HG02759 (cell line): ENCODE measurements at regions not wholly inside any gene's neighbourhood (a gene's known extent, or its start where the extent isn't known, plus 50 kb on each side); places are given as distances from the start of the nearest gene placed in this dataset.

Source experiments
- ATAC-seq: cut with Tn5 transposase; IDR thresholded peaks from one replicate; pipeline ENCODE4 v1.9.1; 2021; ENCODE audit warnings: mild to moderate bottlenecking, moderate library complexity; ENCODE audit not compliant: unreplicated experiment

GRCh38 chr6:18335948-18336347, 51.2 kb upstream of the RNF144B start:
- ATAC-seq, result no peak

- no peak for ATAC-seq
These were observed 52.9 kb upstream of the RNF144B start for GRCh38 chr6:18334251-18334650.

- peak; percentile 50 for ATAC-seq
These were observed 56.5 kb upstream of the RNF144B start for GRCh38 chr6:18330548-18331081.

- ATAC-seq, result no peak
These were observed 57.4 kb upstream of the RNF144B start for GRCh38 chr6:18329776-18330175.

DNA sequence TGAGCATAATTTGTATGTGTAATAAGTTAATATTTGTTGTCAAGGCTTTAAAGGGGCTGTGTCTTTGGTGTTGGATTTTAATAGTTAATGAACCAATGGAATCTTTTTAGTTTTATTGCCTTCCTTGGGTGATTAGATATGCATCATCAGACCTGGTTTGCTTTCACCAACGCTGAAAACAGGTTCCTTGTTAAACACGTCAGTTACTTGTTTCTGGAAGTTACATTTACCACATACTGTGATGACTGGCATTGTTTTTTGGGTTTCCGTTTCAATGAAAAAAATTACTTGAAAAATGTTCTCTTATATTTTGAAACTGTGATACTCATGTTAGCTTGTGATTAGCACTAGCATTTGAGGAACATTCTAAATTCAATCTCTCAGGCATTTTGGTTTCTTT, 58.6 kb upstream of the RNF144B start:
- ATAC-seq, result no peak

- ATAC-seq, result no peak
These were observed 59.1 kb upstream of the RNF144B start for GRCh38 chr6:18328070-18328469.

GRCh38 chr6:18327626-18328025, 59.5 kb upstream of the RNF144B start:
- no peak for ATAC-seq

- no peak for ATAC-seq
These were observed 60.2 kb upstream of the RNF144B start for GRCh38 chr6:18326980-18327379.

- ATAC-seq, result no peak
These were observed 61.1 kb upstream of the RNF144B start for GRCh38 chr6:18326001-18326400.

DNA sequence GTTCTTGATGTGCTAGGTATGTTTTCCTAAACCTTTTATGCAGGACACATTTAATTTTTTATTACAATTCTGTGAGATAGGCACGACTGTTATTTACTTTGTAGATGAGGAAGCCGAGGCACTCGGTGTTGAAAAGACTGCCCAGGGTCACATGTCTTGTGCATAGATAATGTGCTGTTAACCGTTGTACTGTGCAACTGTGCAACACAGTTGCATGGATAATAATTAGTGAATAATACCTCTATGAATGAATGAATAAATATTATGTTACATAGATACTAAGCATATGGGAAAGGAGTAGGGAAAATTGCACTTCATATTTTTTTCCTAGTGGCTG, 60.3 kb upstream of the DEK start:
- ATAC-seq, result no peak

GRCh38 chr6:18323935-18324705, 59.8 kb upstream of the DEK start:
- peak; percentile 52 for ATAC-seq

- no peak for ATAC-seq
These were observed 53.5 kb upstream of the DEK start for GRCh38 chr6:18317850-18318249.

DNA sequence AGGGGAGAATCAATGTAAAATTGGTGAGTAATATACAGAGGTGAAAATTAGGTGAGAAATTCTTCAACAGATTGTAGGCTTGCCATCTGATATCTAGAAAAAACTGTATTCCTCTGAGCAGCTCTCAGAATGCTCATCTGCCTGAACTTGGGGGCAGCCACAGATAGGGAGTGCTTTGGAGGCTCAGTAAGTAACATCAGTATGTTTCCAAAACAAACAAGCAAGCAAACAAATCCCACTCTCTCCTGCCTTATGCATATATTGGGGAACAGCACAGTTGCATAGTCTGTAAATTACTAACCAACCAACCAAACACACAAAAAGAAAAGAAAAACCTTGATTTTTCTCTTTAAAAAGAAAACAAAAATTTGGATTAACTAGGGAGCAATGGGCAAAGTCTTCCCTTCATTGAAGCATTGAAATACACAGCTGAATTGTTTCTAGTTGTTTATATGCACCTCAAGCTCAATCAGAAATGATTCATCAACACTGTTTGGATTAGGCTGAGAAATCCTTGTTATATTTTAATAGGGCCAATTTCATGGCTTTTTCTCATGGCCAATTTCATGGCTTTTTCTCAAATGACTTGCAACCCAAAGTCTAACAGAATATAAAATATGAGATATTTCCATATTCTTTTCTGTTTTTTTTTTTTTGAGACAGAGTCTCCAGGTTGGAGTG, 50.1 kb upstream of the DEK start:
- no peak for ATAC-seq
